HG03039 (cell line): ENCODE measurements at regions not wholly inside any gene's neighbourhood (a gene's known extent, or its start where the extent isn't known, plus 50 kb on each side); places are given as distances from the start of the nearest gene placed in this dataset.
A peak's percentile ranks its signal among the peaks of the same experiment; 100 is the strongest.
"Not testable (repeated sequence)": the region's sequence is repeated elsewhere in the genome, so short reads cannot be mapped to it uniquely, and the experiment has no call there.

Experiments
- ATAC-seq: cut with Tn5 transposase; IDR thresholded peaks from one replicate; pipeline ENCODE4 v1.9.1; 2021; ENCODE audit warnings: mild to moderate bottlenecking, moderate library complexity; ENCODE audit not compliant: unreplicated experiment

DNA sequence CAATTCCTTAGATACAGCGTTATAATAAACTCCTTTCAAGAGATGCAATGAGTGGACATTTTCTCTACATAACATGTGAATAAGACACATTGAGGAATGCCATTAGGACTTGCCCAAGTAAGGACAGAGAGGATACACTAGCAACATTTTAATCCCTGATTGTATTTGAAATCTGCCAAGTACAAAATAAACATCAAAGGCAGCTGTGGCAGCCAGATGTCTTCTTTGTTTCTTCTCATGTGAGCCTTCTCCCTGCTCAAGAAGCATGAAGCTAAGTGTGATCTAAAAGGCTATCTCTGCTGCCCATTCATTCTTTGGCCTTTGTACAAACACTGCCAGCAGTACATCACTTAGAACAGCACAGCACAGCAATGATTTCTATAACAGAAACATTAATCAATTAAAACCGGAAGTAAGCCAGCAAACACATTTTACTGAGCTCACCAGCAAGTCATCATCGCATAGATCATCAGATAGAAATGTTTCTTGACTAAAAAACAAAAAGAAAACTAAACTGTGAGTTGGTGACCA, 364.0 kb downstream of the CNTN6 start:
- ATAC-seq: no peak

DNA sequence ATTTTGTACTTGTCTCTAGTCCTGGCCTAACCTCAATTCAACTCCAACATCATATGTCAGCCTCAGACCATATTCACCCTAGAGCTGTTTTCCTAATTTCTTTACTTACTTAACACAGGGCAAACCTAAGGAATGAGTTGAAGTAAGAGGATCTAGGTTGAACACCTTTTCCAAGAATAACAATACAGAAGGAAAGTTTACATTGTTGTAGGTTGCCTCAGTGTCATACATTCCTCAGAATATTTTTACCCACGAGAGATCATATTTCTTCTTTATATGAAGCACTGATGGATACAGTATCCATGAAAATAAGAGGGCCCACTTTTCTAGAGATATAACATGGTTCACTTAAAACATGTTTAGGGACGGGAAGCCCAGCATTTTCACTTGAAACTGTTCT, 369.5 kb downstream of the CNTN6 start:
- ATAC-seq: no peak

- ATAC-seq: no peak
Observed at GRCh38 chr3:1462856-1463450, 370.1 kb downstream of the CNTN6 start.

DNA sequence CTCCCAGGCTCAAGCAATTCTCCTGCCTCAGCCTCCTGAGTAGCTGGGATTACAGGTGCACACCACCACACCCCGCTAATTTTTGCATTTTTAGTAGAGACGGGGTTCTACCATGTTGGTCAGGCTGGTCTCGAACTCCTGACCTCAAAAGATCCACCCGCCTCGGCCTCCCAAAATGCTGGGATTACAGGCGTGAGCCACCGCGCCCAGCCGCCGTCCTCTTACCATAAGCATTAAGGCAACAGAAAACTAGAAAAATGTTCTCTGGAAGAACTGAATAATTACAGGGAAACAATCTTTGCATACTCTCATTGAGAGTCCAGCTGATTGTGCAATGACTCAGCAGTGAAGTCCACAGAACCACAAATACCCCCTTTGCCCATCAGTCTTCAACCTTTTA, 372.3 kb downstream of the CNTN6 start:
- not testable (repeated sequence) for ATAC-seq

- ATAC-seq: no peak
Observed at GRCh38 chr3:1468145-1468544, 375.3 kb downstream of the CNTN6 start.

DNA sequence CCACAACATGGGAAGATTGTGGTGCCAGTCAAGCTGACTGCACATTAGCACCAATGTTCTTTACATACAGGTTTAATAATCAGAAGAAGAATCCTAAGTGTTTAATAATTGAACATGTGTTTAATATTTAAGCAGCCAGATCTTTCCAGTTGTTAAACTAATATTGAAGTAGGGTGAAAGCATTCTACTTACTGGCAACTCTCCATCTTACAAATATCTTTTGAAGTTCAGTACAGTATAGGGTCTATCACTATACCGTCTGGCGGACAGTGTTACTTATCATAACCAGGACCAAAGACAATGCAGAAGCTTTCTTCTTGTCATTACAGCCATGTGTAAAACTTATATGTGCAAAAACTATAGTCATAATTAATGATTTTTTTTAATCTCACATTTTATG, 376.4 kb downstream of the CNTN6 start:
- ATAC-seq: no peak

DNA sequence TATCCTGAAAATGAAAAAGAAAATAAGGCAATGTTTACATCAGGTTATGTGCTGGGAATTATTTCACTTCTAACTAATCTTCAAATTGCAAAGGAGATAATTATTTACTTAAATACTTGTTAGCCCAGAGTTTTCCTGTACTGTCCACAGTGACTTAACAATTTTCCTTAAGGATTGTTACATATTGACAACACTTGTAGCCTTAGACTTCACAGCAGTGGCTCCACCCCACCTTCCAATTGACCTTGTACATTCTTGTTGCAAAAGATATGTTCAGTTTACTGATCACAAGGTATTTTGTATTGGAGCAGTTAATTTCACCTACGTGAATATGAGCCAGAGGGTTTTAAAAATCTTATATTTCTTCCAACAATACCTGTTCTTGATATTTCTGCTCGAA, 376.9 kb downstream of the CNTN6 start:
- no peak for ATAC-seq

- ATAC-seq: no peak
Observed at GRCh38 chr3:1477669-1478068, 384.8 kb downstream of the CNTN6 start.

DNA sequence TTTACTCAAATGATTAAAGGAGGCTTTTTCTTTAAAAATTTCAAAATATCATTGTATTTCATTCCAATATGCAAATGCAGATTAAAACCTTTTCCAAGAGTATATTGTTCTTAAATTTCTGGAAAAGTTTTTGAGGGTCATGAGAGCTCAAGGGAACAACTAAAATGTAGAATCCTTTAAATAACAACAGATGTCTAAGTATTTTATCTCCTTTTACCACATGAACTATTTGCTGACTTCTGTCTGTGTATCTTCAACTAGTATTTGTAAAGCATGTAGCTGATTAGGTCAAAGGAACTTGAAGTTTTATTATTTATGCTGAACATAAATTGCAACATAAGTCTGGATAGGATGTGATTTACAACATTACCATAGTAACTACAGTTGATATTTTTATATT, 402.6 kb downstream of the CNTN6 start:
- ATAC-seq: no peak

DNA sequence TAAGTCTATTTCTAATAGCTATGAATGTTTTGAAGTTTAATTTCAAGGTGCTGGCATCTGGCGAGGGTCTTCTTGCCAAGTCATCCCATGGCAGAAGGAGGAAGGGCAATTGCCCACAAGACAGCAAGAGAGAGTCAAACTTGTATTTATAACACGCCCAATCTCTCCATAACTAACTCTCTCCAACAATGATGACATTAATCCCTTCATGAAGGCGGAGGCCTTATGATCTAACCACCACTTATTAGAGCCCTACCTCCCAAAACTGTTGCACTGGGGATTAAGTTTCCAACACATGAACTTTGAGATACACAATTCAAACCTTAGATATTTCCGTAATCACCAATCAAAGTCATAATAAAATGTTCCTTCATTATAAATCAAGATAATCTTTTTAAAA, 406.9 kb downstream of the CNTN6 start:
- no peak for ATAC-seq

DNA sequence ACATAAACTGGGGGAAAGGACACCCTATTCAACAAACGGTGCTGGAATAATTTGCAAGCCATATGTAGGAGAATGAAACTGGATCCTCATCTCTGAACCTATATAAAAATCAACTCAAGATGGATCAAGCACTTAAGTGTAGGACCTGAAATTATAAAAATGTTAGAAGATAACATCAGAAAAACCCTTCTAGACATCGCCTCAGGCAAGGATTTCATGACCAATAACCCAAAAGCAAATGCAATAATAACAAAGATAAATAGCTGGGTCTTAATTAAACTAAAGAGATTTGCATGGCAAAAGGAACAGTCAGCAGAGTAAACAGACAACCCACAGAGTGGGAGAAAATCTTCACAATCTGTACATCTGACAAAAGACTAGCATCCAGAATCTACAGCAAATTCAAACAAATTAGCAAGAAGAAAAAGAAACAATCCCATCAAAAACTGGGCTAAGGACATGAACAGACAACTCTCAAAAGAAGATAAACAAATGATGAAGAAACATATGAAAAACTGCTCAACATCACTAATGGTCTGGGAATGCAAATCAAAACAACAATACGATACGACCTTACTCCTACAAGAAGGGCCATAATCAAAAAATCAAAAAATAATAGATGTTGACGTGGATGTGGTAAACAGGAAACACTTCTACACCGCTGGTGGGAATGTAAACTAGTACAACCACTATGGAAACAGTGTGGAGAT, 408.7 kb downstream of the CNTN6 start:
- no peak for ATAC-seq

DNA sequence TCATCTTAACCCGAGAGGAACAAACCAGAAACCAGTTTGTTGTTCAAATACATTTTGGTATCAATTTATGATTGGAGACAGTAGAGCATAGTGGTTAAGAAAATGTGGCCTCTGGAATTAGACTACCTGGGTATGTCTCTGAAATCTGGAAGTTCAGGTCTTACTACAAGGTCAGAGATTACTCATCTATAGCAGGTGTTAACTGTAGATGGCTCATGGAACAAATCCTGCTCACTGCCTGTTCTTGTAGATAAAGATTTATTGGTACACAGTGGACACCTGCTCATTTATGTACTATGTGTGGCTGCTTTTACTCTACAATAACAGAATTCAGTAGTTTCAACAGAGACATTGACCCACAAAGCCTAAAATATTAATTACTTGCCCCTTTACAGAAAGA, 413.3 kb downstream of the CNTN6 start:
- no peak for ATAC-seq

DNA sequence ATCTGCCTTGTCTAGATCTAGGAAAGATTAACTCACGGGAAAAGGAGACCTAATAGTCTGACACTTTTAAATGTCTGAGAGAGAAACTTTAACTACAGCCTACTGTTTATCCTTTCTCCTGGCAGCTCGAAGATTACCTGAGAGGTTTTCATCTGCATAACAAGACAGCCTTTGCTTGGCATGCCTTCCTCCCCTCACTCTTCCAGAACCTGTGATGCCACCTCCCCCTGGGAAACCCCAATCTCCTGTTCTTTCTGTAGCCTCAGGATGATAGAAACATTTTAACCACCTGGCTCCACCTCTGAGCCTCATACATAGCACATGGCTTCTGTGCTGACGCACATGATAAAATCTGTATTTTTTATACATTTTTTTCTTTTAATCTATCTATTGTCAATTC, 420.8 kb downstream of the CNTN6 start:
- ATAC-seq: no peak

GRCh38 chr3:1515882-1516281, 423.1 kb downstream of the CNTN6 start:
- no peak for ATAC-seq

- ATAC-seq: no peak
Observed at GRCh38 chr3:1527786-1528185, 435.0 kb downstream of the CNTN6 start.

DNA sequence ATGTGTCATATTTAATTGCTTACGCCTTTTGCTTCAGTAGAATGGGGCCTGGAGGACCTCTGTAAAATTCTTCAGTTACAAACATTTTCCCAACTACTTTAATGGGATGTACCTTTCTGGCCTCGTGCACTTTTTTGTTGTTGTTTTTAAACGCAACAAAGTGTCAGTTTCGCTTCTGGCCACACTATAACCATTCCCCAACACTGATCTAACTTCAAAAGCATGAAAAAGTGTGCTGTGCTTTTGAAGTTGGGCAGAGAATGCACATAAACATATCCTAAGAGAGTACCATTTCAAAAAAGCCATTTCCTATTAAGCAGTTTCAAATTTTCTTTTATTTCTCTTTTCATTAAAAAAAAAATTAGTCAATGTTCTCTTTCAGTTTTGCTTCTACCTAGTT, 435.8 kb downstream of the CNTN6 start:
- ATAC-seq: no peak

GRCh38 chr3:1529676-1530075, 436.9 kb downstream of the CNTN6 start:
- no peak for ATAC-seq

GRCh38 chr3:1531981-1532380, 439.2 kb downstream of the CNTN6 start:
- no peak for ATAC-seq

- ATAC-seq: peak; percentile 32
Observed at GRCh38 chr3:1532935-1533606, 440.2 kb downstream of the CNTN6 start.

GRCh38 chr3:1533763-1534162, 440.9 kb downstream of the CNTN6 start:
- ATAC-seq: no peak

GRCh38 chr3:1534252-1534651, 441.4 kb downstream of the CNTN6 start:
- ATAC-seq: no peak

GRCh38 chr3:1535361-1535760, 442.5 kb downstream of the CNTN6 start:
- ATAC-seq: no peak
